SK-N-SH (cell line): ENCODE measurements at regions not wholly inside any gene's neighbourhood (a gene's known extent, or its start where the extent isn't known, plus 50 kb on each side); places are given as distances from the start of the nearest gene placed in this dataset.

ENCODE experiments used
- CHD2 ChIP-seq: fragments of 150-350 bp; IDR thresholded peaks from 2 replicates; pipeline ENCODE4 v1.6.1; 2018; ENCODE audit warnings: low read length; ENCODE audit not compliant: partially characterized antibody
- CTCF ChIP-seq: fragments of 200-600 bp; sonication (generic); IDR thresholded peaks from 2 replicates; pipeline ENCODE4 v1.6.1; 2017; ENCODE audit warnings: antibody characterized with exemption, mild to moderate bottlenecking, moderate library complexity
- MAX ChIP-seq: IDR thresholded peaks from 2 replicates; pipeline ENCODE4 v1.4.0; 2012; ENCODE audit warnings: low read depth
- REST ChIP-seq: IDR thresholded peaks from 2 replicates; pipeline ENCODE4 v1.6.1; 2012; ENCODE audit warnings: mild to moderate bottlenecking, low read depth, low read length, moderate library complexity

GRCh38 chr6:156507106-156507505 is 270.1 kb upstream of the ARID1B start:
- no peak for TF ChIP-seq CHD2
- no peak for TF ChIP-seq CTCF
- no peak for TF ChIP-seq MAX
- TF ChIP-seq REST: no peak
